ENCODE measurements at regions not wholly inside any gene's neighbourhood (a gene's known extent, or its start where the extent isn't known, plus 50 kb on each side); places are given as distances from the start of the nearest gene placed in this dataset.
"Not testable (repeated sequence)": the region's sequence is repeated elsewhere in the genome, so short reads cannot be mapped to it uniquely, and the experiment has no call there.

GRCh38 chr3:145286937-145287336 lies 874.0 kb downstream of the PLOD2 start:
- no peak overlapping the region for H3K27ac ChIP-seq
- H3K4me1 ChIP-seq: no peaks in the 10 kb centered on the region
- no peaks in the 10 kb centered on the region for H3K27me3 ChIP-seq (ENCODE audit: low read depth)
- H3K4me3 ChIP-seq: no peak overlapping the region
- intact Hi-C loops (cut with DNase I): no loop called here
- TF ChIP-seq CTCF (IDR thresholded peaks at IDR 0.05): no peak
- H3K9me3 ChIP-seq: no peaks in the 10 kb centered on the region
- DNase-seq (no peak), ATAC-seq (no peak)
- H3K36me3 ChIP-seq: no peaks in the 10 kb centered on the region

GRCh38 chr3:145290010-145290409 lies 871.0 kb downstream of the PLOD2 start:
- Histone ChIP-seq H3K4me3 (no peak overlapping the region), H3K27me3 (ENCODE audit: low read depth) (no peaks in the 10 kb centered on the region), H3K36me3 (no peaks in the 10 kb centered on the region), H3K9me3 (no peaks in the 10 kb centered on the region), H3K27ac (no peak overlapping the region), H3K4me1 (no peaks in the 10 kb centered on the region)
- intact Hi-C loops (cut with DNase I): no loop called here
- DNase-seq (no peak), ATAC-seq (no peak)
- no peak for TF ChIP-seq CTCF (IDR thresholded peaks at IDR 0.05)

GRCh38 chr3:145294572-145294971 lies 866.4 kb downstream of the PLOD2 start:
- intact Hi-C loops (cut with DNase I): no loop called here
- no peak for TF ChIP-seq CTCF (IDR thresholded peaks at IDR 0.05)
- Histone ChIP-seq H3K36me3 (no peaks in the 10 kb centered on the region), H3K27me3 (ENCODE audit: low read depth) (no peaks in the 10 kb centered on the region), H3K4me3 (no peak overlapping the region), H3K9me3 (no peaks in the 10 kb centered on the region), H3K4me1 (no peaks in the 10 kb centered on the region), H3K27ac (no peak overlapping the region)
- ATAC-seq: no peak
- no peak for DNase-seq

GRCh38 chr3:145307272-145307671 lies 853.7 kb downstream of the PLOD2 start:
- intact Hi-C loops (cut with DNase I): no loop called here
- H3K4me1 ChIP-seq: no peaks in the 10 kb centered on the region
- H3K4me3 ChIP-seq: no peak overlapping the region
- H3K36me3 ChIP-seq: no peaks in the 10 kb centered on the region
- H3K27ac ChIP-seq: no peak overlapping the region
- DNase-seq: no peak
- no peaks in the 10 kb centered on the region for H3K9me3 ChIP-seq
- no peak for ATAC-seq
- no peaks in the 10 kb centered on the region for H3K27me3 ChIP-seq (ENCODE audit: low read depth)
- TF ChIP-seq CTCF (IDR thresholded peaks at IDR 0.05): no peak

GRCh38 chr3:145313751-145314150 lies 847.2 kb downstream of the PLOD2 start:
- Histone ChIP-seq H3K27ac (no peak overlapping the region), H3K36me3 (no peaks in the 10 kb centered on the region), H3K4me3 (no peak overlapping the region), H3K27me3 (ENCODE audit: low read depth) (no peaks in the 10 kb centered on the region), H3K4me1 (no peaks in the 10 kb centered on the region), H3K9me3 (no peaks in the 10 kb centered on the region)
- intact Hi-C loops (cut with DNase I): no loop called here
- DNase-seq (no peak), ATAC-seq (no peak)
- no peak for TF ChIP-seq CTCF (IDR thresholded peaks at IDR 0.05)

- intact Hi-C loops (cut with DNase I); ATAC-seq; H3K36me3 ChIP-seq; H3K9me3 ChIP-seq; H3K27me3 ChIP-seq (ENCODE audit: low read depth); H3K4me3 ChIP-seq; DNase-seq; H3K27ac ChIP-seq; H3K4me1 ChIP-seq: not testable (repeated sequence)
These were observed 844.7 kb downstream of the PLOD2 start for GRCh38 chr3:145316253-145316652.

Measured in lower lobe of right lung (tissue), 2 donors.